DND-41 (cell line): ENCODE measurements at regions not wholly inside any gene's neighbourhood (a gene's known extent, or its start where the extent isn't known, plus 50 kb on each side); places are given as distances from the start of the nearest gene placed in this dataset.

ENCODE experiments used
- ATAC-seq: fragments of 200-7000 bp; cut with Tn5 transposase; 3 replicates; pipeline ENCODE4 v1.9.1; 2021; ENCODE audit warnings: low read depth; ENCODE audit not compliant: insufficient read depth
- DNase-seq: peaks from one replicate; pipeline ENCODE4 v3.0.0-alpha.2; 2020
- H2AFZ ChIP-seq: 2 replicates; pipeline ENCODE4 v1.6.0; 2012; ENCODE audit warnings: low read depth, low read length
- H3K27ac ChIP-seq: 2 replicates; pipeline ENCODE4 v1.5.1; 2012; ENCODE audit warnings: low read length, inconsistent platforms
- H3K27me3 ChIP-seq: fragments of 200-600 bp; sonication (generic); 2 replicates; pipeline ENCODE4 v1.6.0; 2012; ENCODE audit warnings: low read length, mild to moderate bottlenecking, inconsistent platforms; ENCODE audit not compliant: insufficient read depth, poor library complexity
- H3K36me3 ChIP-seq: 2 replicates; pipeline ENCODE4 v1.5.1; 2012; ENCODE audit warnings: low read length, inconsistent platforms; ENCODE audit not compliant: insufficient read depth
- H3K4me1 ChIP-seq: 2 replicates; pipeline ENCODE4 v1.5.1; 2012; ENCODE audit warnings: mild to moderate bottlenecking, low read length; ENCODE audit not compliant: insufficient read depth
- H3K4me2 ChIP-seq: 2 replicates; pipeline ENCODE4 v1.6.0; 2012; ENCODE audit warnings: mild to moderate bottlenecking, moderate library complexity, low read length, inconsistent platforms; ENCODE audit not compliant: insufficient read depth
- H3K4me3 ChIP-seq, 2 experiments: fragments of 200-600 bp in 1 of 2; shearing (Covaris generic) in 1 of 2; 2 replicates each; pipeline ENCODE4 v1.5.1; 2012 to 2016; ENCODE audit warnings: inconsistent platforms in 2 of 2, low read length in 2 of 2, mild to moderate bottlenecking in 2 of 2, low read depth in 1 of 2, moderate library complexity in 1 of 2
- H3K79me2 ChIP-seq: 2 replicates; pipeline ENCODE4 v1.6.0; 2012; ENCODE audit warnings: low read length, inconsistent platforms; ENCODE audit not compliant: insufficient read depth
- H3K9ac ChIP-seq: 2 replicates; pipeline ENCODE4 v1.6.0; 2012; ENCODE audit warnings: low read depth, mild to moderate bottlenecking, inconsistent platforms, low read length, moderate library complexity
- H3K9me3 ChIP-seq: 2 replicates; pipeline ENCODE4 v1.5.1; 2012; ENCODE audit warnings: low read length, moderate library complexity, mild to moderate bottlenecking, inconsistent platforms; ENCODE audit not compliant: insufficient read depth, severe bottlenecking
- H4K20me1 ChIP-seq: 2 replicates; pipeline ENCODE4 v1.6.0; 2012; ENCODE audit warnings: low read length; ENCODE audit not compliant: insufficient read depth
- CTCF ChIP-seq: IDR thresholded peaks from 2 replicates; pipeline ENCODE4 v1.5.1; 2012; ENCODE audit warnings: borderline replicate concordance, low read length, moderate library complexity, mild to moderate bottlenecking; ENCODE audit not compliant: poor library complexity, severe bottlenecking; ENCODE audit errors: extremely low read depth
- EZH2 ChIP-seq: IDR thresholded peaks from 3 replicates; pipeline ENCODE4 v1.6.1; 2012; ENCODE audit warnings: borderline replicate concordance, low read depth, mild to moderate bottlenecking, moderate library complexity, low read length, inconsistent platforms; ENCODE audit not compliant: severe bottlenecking

GRCh38 chr16:63938661-63939060 lies 1183.2 kb downstream of the CDH11 start:
- Histone ChIP-seq H2AFZ (no peak overlapping the region), H3K9me3 (no peaks in the 10 kb centered on the region), H3K4me3 (no peak overlapping the region), H3K27ac (no peak overlapping the region), H3K27me3 (no peaks in the 10 kb centered on the region), H3K9ac (no peak overlapping the region), H3K79me2 (no peaks in the 10 kb centered on the region), H3K4me1 (no peaks in the 10 kb centered on the region), H3K36me3 (no peaks in the 10 kb centered on the region), H3K4me2 (no peak overlapping the region), H4K20me1 (no peaks in the 10 kb centered on the region)
- DNase-seq (no peak), ATAC-seq (no peak)
- no peak for TF ChIP-seq CTCF

- H3K4me2 ChIP-seq = no peak overlapping the region
- no peaks in the 10 kb centered on the region for H3K27me3 ChIP-seq
- H4K20me1 ChIP-seq = no peaks in the 10 kb centered on the region
- no peak overlapping the region for H3K4me3 ChIP-seq
- no peaks in the 10 kb centered on the region for H3K9me3 ChIP-seq
- no peak for DNase-seq
- H3K9ac ChIP-seq = no peak overlapping the region
- H3K27ac ChIP-seq = no peak overlapping the region
- no peak for ATAC-seq
- no peaks in the 10 kb centered on the region for H3K36me3 ChIP-seq
- H3K79me2 ChIP-seq = no peaks in the 10 kb centered on the region
- no peak for TF ChIP-seq EZH2
- no peak for TF ChIP-seq CTCF
- H2AFZ ChIP-seq = no peak overlapping the region
- no peaks in the 10 kb centered on the region for H3K4me1 ChIP-seq
Measured at GRCh38 chr16:63933841-63934240, 1188.0 kb downstream of the CDH11 start.

- no peaks in the 10 kb centered on the region for H3K27me3 ChIP-seq
- no peaks in the 10 kb centered on the region for H4K20me1 ChIP-seq
- no peaks in the 10 kb centered on the region for H3K36me3 ChIP-seq
- H3K4me3 ChIP-seq = no peak overlapping the region
- no peak for DNase-seq
- H3K4me1 ChIP-seq = no peaks in the 10 kb centered on the region
- no peak overlapping the region for H2AFZ ChIP-seq
- H3K27ac ChIP-seq = no peak overlapping the region
- ATAC-seq = no peak
- H3K9ac ChIP-seq = no peak overlapping the region
- no peaks in the 10 kb centered on the region for H3K9me3 ChIP-seq
- TF ChIP-seq EZH2 = no peak
- no peak for TF ChIP-seq CTCF
- H3K4me2 ChIP-seq = no peak overlapping the region
- H3K79me2 ChIP-seq = no peaks in the 10 kb centered on the region
Measured at GRCh38 chr16:63928421-63928820, 1193.4 kb downstream of the CDH11 start.

- H3K36me3 ChIP-seq = no peaks in the 10 kb centered on the region
- no peak overlapping the region for H3K9ac ChIP-seq
- DNase-seq (no peak), ATAC-seq (no peak)
- no peaks in the 10 kb centered on the region for H3K4me1 ChIP-seq
- no peaks in the 10 kb centered on the region for H3K79me2 ChIP-seq
- no peak overlapping the region for H3K4me2 ChIP-seq
- no peak for TF ChIP-seq CTCF
- no peak for TF ChIP-seq EZH2
- H3K4me3 ChIP-seq = no peak overlapping the region
- no peaks in the 10 kb centered on the region for H4K20me1 ChIP-seq
- H2AFZ ChIP-seq = no peak overlapping the region
- H3K27ac ChIP-seq = no peak overlapping the region
- H3K27me3 ChIP-seq = no peaks in the 10 kb centered on the region
- H3K9me3 ChIP-seq = no peaks in the 10 kb centered on the region
Measured at GRCh38 chr16:63925221-63925620, 1196.6 kb downstream of the CDH11 start.
